ENCODE measurements at regions not wholly inside any gene's neighbourhood (a gene's known extent, or its start where the extent isn't known, plus 50 kb on each side); places are given as distances from the start of the nearest gene placed in this dataset.

- Histone ChIP-seq H3K27ac (no peak overlapping the region), H3K27me3 (replicated peaks; ENCODE audit: insufficient read depth) (peaks cover 2% of the 10 kb centered on the region), H3K36me3 (no peaks in the 10 kb centered on the region), H3K9me3 (no peaks in the 10 kb centered on the region), H3K4me1 (replicated peaks) (no peaks in the 10 kb centered on the region), H3K4me3 (no peak overlapping the region)
- no peak for DNase-seq (ENCODE audit: low spot score)
- intact Hi-C loops (cut with DNase I): no loop called here
- 92% methylated on average over 28 of the region's 28 CpGs for WGBS
- TF ChIP-seq POLR2A (IDR thresholded peaks at IDR 0.05) (no peak), POLR2AphosphoS5 (IDR thresholded peaks at IDR 0.05) (no peak), CTCF (IDR thresholded peaks at IDR 0.05) (no peak)
Measured at GRCh38 chr1:157278383-157279137, 140.4 kb upstream of the ETV3 start.

GRCh38 chr1:157277913-157278312 is 139.7 kb upstream of the ETV3 start:
- H3K4me1 ChIP-seq (replicated peaks): no peaks in the 10 kb centered on the region
- no peaks in the 10 kb centered on the region for H3K36me3 ChIP-seq
- H3K27me3 ChIP-seq (replicated peaks; ENCODE audit: insufficient read depth): peaks cover 2% of the 10 kb centered on the region
- intact Hi-C loops (cut with DNase I): no loop called here
- TF ChIP-seq CTCF (IDR thresholded peaks at IDR 0.05) (no peak), POLR2AphosphoS5 (IDR thresholded peaks at IDR 0.05) (no peak), POLR2A (IDR thresholded peaks at IDR 0.05) (no peak)
- DNase-seq (ENCODE audit: low spot score): no peak
- H3K4me3 ChIP-seq: no peak overlapping the region
- 91% methylated on average over 3 of the region's 3 CpGs for WGBS
- H3K9me3 ChIP-seq: no peaks in the 10 kb centered on the region
- no peak overlapping the region for H3K27ac ChIP-seq

GRCh38 chr1:157277281-157277680 is 139.1 kb upstream of the ETV3 start:
- Histone ChIP-seq H3K9me3 (no peaks in the 10 kb centered on the region), H3K27me3 (replicated peaks; ENCODE audit: insufficient read depth) (peaks cover 2% of the 10 kb centered on the region), H3K4me1 (replicated peaks) (no peaks in the 10 kb centered on the region), H3K36me3 (no peaks in the 10 kb centered on the region), H3K4me3 (no peak overlapping the region), H3K27ac (no peak overlapping the region)
- intact Hi-C loops (cut with DNase I): no loop called here
- 98% methylated on average over 10 of the region's 10 CpGs for WGBS
- TF ChIP-seq CTCF (IDR thresholded peaks at IDR 0.05) (no peak), POLR2A (IDR thresholded peaks at IDR 0.05) (no peak), POLR2AphosphoS5 (IDR thresholded peaks at IDR 0.05) (no peak)
- no peak for DNase-seq (ENCODE audit: low spot score)

GRCh38 chr1:157274698-157275534 is 136.7 kb upstream of the ETV3 start:
- no peak for DNase-seq (ENCODE audit: low spot score)
- H3K27ac ChIP-seq: no peak overlapping the region
- no peak overlapping the region for H3K4me3 ChIP-seq
- no peaks in the 10 kb centered on the region for H3K9me3 ChIP-seq
- WGBS: 28% methylated on average over 8 of the region's 8 CpGs
- H3K27me3 ChIP-seq (replicated peaks; ENCODE audit: insufficient read depth): peaks cover 2% of the 10 kb centered on the region
- no peaks in the 10 kb centered on the region for H3K4me1 ChIP-seq (replicated peaks)
- intact Hi-C loops (cut with DNase I): no loop called here
- no peak for TF ChIP-seq POLR2AphosphoS5 (IDR thresholded peaks at IDR 0.05)
- no peaks in the 10 kb centered on the region for H3K36me3 ChIP-seq

- DNase-seq (ENCODE audit: low spot score): no peak
- Histone ChIP-seq H3K36me3 (no peaks in the 10 kb centered on the region), H3K9me3 (no peaks in the 10 kb centered on the region), H3K4me3 (no peak overlapping the region), H3K27me3 (replicated peaks; ENCODE audit: insufficient read depth) (no peaks in the 10 kb centered on the region), H3K4me1 (replicated peaks) (no peaks in the 10 kb centered on the region), H3K27ac (no peak overlapping the region)
- intact Hi-C loops (cut with DNase I): no loop called here
- TF ChIP-seq POLR2A (IDR thresholded peaks at IDR 0.05): no peak
- WGBS: 53% methylated on average over 6 of the region's 6 CpGs
Measured at GRCh38 chr1:157272729-157273524, 134.7 kb upstream of the ETV3 start.

All from prostate gland (tissue), 2 donors.